ENCODE measurements at regions not wholly inside any gene's neighbourhood (a gene's known extent, or its start where the extent isn't known, plus 50 kb on each side); places are given as distances from the start of the nearest gene placed in this dataset.
"Not testable (repeated sequence)": the region's sequence is repeated elsewhere in the genome, so short reads cannot be mapped to it uniquely, and the experiment has no call there.

GRCh38 chr3:173214576-173214975 is 73.5 kb upstream of the SPATA16 start:
- Histone ChIP-seq H3K27me3 (no peaks in the 10 kb centered on the region), H3K4me1 (no peaks in the 10 kb centered on the region), H3K27ac (no peak overlapping the region), H3K9me3 (no peaks in the 10 kb centered on the region), H3K4me3 (no peak overlapping the region), H3K36me3 (no peaks in the 10 kb centered on the region)
- TF ChIP-seq POLR2AphosphoS5 (IDR thresholded peaks at IDR 0.05): no peak
- TF ChIP-seq EP300 (IDR thresholded peaks at IDR 0.05; ENCODE audit: low read depth): no peak
- TF ChIP-seq POLR2A (IDR thresholded peaks at IDR 0.05): no peak
- no peak for TF ChIP-seq CTCF (IDR thresholded peaks at IDR 0.05)
- intact Hi-C loops (cut with DNase I; ENCODE audit: low total_unique reads): no loop called here
- 51 to 65% methylated on average over 3 of the region's 3 CpGs for WGBS, 2 donors (ENCODE audit: low coverage in 1 of 2)
- no peak for DNase-seq
- in situ Hi-C loops (cut with MboI; ENCODE audit: low pct_ligation_motif_present in 1 of 4, low pct_unique_long_range_greater_than_20kb in 1 of 4, low sequenced_read_pairs in 3 of 4): no loop called here

GRCh38 chr3:173199568-173199967 is 58.5 kb upstream of the SPATA16 start:
- intact Hi-C loops (cut with DNase I; ENCODE audit: low total_unique reads) (no loop called here), in situ Hi-C loops (cut with MboI; ENCODE audit: low pct_ligation_motif_present in 1 of 4, low pct_unique_long_range_greater_than_20kb in 1 of 4, low sequenced_read_pairs in 3 of 4) (no loop called here)
- no peak for TF ChIP-seq CTCF (IDR thresholded peaks at IDR 0.05)
- no peak for TF ChIP-seq POLR2AphosphoS5 (IDR thresholded peaks at IDR 0.05)
- no peak for TF ChIP-seq POLR2A (IDR thresholded peaks at IDR 0.05)
- TF ChIP-seq EP300 (IDR thresholded peaks at IDR 0.05; ENCODE audit: low read depth): no peak
- no peaks in the 10 kb centered on the region for H3K9me3 ChIP-seq
- no peak overlapping the region for H3K27ac ChIP-seq
- no peak for DNase-seq
- H3K4me1 ChIP-seq: no peaks in the 10 kb centered on the region
- H3K36me3 ChIP-seq: no peaks in the 10 kb centered on the region
- no peak overlapping the region for H3K4me3 ChIP-seq
- H3K27me3 ChIP-seq: no peaks in the 10 kb centered on the region

GRCh38 chr3:173194868-173195267 is 53.8 kb upstream of the SPATA16 start:
- H3K27ac ChIP-seq; intact Hi-C loops (cut with DNase I; ENCODE audit: low total_unique reads); in situ Hi-C loops (cut with MboI; ENCODE audit: low pct_ligation_motif_present in 1 of 4, low pct_unique_long_range_greater_than_20kb in 1 of 4, low sequenced_read_pairs in 3 of 4); H3K36me3 ChIP-seq; H3K9me3 ChIP-seq; H3K27me3 ChIP-seq; H3K4me3 ChIP-seq; DNase-seq; H3K4me1 ChIP-seq: not testable (repeated sequence)
- WGBS, 2 donors (ENCODE audit: low coverage in 1 of 2): 78 to 83% methylated on average over 1 to 2 of the region's 2 CpGs

- intact Hi-C loops (cut with DNase I; ENCODE audit: low total_unique reads): loop anchor here (1.0 kb wide), 1 partner anchor 23 kb away; no protein-coding TSS in a partner anchor
- 51 to 67% methylated on average over 1 of the region's 1 CpG for WGBS, 2 donors (ENCODE audit: low coverage in 1 of 2)
These were observed 50.6 kb upstream of the SPATA16 start for GRCh38 chr3:173191611-173192010.

More at GRCh38 chr3:173191611-173192010, 50.6 kb upstream of the SPATA16 start:
- DNase-seq: no peak
- no peaks in the 10 kb centered on the region for H3K27me3 ChIP-seq
- H3K9me3 ChIP-seq: no peaks in the 10 kb centered on the region
- TF ChIP-seq POLR2A (IDR thresholded peaks at IDR 0.05) (no peak), CTCF (IDR thresholded peaks at IDR 0.05) (no peak), POLR2AphosphoS5 (IDR thresholded peaks at IDR 0.05) (no peak), EP300 (IDR thresholded peaks at IDR 0.05; ENCODE audit: low read depth) (no peak)
- H3K36me3 ChIP-seq: no peaks in the 10 kb centered on the region
- no peaks in the 10 kb centered on the region for H3K4me1 ChIP-seq
- in situ Hi-C loops (cut with MboI; ENCODE audit: low pct_ligation_motif_present in 1 of 4, low pct_unique_long_range_greater_than_20kb in 1 of 4, low sequenced_read_pairs in 3 of 4): no loop called here
- no peak overlapping the region for H3K27ac ChIP-seq
- H3K4me3 ChIP-seq: no peak overlapping the region
